Skin of body (tissue), 1 donor: ENCODE measurements at regions not wholly inside any gene's neighbourhood (a gene's known extent, or its start where the extent isn't known, plus 50 kb on each side); places are given as distances from the start of the nearest gene placed in this dataset.
A peak's percentile ranks its signal among the peaks of the same experiment; 100 is the strongest.
"Not testable (repeated sequence)": the region's sequence is repeated elsewhere in the genome, so short reads cannot be mapped to it uniquely, and the experiment has no call there.

ENCODE experiments used
- DNase-seq: peaks from one replicate; lab custom pipeline; 2025; lab: John Stamatoyannopoulos, UW

DNA sequence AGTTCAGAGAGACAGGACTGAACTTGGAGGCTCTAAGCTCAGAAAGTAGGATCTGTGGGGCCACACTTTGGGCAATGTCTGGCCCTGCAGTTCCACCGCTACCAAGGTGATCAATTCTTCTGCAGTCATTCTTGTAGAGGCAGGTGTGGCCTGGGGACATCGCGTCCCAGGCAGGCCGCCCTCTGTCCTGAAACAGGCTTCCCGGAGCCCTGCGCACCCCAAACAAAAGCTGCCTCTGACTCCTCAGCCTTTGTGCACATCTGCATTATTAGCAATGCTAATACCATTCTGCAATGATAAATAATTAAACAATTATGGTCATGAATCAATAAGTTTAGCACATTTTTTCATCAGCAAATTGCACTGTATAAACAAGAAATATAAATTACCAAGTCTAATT, 160.2 kb downstream of the URI1 start:
- no peak for DNase-seq

DNA sequence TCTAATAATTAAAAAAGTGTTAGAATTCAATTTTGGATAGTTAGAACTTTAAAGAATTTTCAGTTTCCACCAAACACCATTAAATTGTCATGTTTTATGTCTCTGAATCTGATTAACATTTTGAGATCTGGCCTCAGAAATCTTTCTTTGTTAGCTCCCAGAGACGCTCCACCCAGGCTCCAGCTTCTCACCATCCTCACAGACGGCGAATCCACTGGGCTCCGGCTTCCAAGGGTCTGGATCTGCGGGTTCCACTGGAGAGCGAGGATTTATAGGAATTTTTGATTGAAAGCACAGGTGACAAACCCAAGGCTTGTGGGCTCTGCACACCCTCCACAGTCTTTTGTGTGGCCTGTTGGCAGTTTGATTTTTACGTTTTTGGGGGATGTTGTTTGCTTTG, 160.6 kb downstream of the URI1 start:
- DNase-seq = no peak

DNA sequence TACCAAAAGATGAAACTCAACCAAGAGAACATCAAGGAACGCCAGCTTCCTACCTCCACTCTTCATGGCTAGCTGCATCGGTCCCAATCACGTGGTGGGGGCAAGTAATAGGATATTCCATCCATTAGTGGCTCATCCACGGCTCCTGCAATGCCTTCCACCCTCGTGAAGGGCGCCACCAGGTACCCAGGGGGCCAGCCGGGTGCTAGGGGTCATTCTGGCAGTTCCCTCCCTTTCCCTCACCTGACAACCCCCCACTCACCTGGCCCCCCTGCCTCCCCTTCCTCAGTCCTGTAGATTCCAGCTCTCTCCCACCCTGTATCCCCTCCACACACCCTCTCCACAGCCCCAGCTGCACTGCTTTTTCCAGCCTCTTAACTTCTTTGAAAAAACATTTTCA, 161.9 kb downstream of the URI1 start:
- DNase-seq = no peak

DNA sequence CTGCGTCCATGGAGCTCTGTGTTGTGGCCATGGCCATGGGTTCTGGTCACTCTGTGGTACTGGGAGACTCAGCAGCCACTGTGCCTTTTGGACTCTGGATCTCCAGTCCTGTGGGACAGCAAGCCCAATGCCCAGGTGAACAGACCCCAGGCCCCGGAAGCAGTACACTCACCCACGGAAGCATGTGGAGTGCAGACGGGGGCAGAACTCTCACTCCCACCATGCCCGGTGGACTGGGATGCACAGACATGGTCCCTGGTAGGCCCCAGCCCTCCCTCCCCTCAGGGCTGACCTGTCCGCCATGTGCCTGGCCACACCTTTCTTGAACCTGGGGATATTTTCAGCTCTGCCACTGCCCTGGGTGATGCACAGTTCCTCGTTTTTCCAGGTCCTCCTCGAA, 163.3 kb downstream of the URI1 start:
- DNase-seq = no peak

DNA sequence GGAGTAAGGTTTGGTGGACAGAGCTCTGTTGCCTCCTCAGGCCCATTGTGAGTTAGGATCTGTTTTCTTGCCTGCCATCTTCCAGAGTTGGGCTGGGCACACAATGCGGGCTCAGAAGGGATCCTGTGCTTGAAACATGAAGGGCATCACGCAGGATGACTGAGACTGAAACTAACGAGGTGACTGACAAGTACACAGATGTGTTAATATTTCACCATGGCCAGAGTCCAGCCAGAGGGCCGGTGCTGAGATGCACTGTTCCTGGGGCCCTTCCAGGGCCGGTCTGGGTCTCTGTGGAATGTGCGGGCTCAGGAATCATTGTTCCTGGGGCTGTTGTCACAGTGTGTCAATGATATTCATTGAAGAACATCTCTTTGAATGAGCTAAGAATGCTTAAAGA, 163.7 kb downstream of the URI1 start:
- no peak for DNase-seq

DNA sequence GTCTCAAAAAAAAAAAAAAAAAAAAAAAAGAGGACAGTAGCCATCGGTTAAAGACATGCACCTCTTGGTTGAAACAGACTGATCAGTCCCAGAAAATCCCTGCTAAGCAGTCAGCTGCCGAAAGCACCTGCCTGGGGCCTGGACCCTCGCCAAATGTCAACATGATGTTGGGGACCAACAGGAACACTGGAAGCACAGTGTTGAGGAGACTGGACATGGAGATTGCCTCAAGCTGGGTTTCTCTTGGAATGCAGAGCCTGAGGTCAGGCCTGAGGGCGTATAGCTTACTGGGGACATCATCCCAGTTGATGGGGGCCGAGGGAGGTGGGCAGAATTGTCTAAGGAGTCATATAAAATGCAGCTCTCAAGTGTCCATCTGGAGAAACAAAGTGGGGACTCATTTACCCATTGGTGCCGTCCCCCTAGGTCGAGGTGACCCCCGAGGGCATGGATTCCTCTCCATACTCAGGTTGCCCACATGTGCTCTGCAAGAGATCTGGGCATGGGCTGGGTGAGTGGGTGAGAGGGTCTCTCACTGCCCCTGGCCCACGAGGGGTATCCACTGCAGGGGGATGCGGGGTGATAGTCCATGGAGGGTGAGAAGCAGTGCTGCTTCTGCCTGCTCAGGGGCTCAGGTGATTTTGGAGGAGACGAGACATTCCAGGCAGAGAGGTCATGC, 164.5 kb downstream of the URI1 start:
- no peak for DNase-seq

DNA sequence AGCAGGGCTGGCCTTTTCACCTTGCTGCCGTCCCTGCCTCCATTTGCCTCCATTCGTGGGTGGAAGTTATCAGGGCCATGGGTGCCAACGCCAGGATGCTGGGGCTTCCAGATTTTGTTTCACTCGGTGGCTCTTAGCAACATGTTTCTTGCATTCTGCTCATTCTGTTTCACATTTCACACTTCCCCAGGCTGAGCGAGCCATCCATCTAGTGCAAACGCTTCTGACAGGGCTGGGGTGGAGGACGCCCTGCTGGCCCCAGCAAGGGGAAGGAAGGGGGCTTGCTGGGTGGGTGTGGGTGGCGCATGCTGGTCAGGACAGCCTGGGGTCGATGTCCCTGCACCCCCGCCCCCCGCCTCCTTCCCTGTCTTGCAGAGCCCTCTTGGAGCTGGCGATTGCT, 165.2 kb downstream of the URI1 start:
- peak; percentile 24 for DNase-seq

DNA sequence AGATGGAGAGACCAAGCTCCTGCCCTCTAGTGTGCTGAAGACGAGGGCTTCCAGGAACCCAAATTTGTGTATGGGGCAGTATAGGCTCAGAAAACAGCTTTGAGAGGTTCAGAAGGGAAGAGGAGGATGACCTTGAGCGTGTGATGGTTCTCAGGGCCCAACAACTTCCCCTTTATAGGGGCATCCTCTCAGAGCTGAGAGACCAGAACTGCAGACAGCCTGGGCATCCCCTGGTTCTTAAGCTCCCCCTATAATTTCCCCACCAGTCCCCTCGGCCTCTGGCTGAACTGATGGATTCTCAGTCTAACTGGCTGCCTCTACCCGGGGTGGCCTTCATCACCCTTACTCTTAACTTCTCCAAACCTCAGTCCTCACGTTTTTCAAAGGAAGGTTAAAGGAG, 167.5 kb downstream of the URI1 start:
- DNase-seq = no peak

DNA sequence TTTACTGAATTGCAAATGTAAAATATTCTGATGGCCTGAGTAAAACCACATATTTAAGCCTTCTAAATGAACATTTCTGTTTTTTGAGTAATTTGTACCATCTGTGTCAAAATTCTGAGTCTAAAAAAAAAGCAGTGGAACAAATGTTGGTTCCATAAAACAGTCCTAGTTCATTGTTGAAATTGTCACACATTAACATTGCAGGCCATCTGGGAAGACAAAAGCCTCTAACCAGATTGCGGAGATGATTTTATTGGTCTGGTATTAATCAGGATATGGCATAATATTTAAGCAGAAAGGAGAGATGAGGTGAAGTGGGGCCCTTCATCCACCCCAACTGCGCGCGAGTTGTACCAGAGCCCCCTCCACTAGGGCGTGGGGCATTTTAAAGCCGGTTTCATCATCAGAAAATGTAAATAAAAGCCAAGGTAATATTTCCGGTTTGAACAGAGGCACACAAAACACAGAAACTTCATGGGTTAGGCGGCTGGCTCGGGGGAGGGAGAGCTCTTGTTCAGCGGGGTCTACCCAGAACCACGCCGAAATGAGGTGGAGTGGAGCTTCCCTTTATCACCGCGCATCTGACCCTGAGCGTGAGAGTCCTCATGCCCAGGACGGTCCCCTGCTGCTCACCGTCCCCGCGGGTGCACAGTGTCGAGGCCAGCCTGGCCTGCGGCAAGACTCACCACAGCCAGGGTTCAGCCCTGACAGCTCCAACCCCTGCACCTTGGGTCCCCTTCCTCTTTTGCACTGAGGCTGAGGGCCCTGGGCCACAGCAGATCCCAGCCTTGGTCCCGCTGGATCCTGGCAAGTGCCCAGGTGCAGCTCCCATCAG, 169.2 kb downstream of the URI1 start:
- DNase-seq = peak; percentile 83

DNA sequence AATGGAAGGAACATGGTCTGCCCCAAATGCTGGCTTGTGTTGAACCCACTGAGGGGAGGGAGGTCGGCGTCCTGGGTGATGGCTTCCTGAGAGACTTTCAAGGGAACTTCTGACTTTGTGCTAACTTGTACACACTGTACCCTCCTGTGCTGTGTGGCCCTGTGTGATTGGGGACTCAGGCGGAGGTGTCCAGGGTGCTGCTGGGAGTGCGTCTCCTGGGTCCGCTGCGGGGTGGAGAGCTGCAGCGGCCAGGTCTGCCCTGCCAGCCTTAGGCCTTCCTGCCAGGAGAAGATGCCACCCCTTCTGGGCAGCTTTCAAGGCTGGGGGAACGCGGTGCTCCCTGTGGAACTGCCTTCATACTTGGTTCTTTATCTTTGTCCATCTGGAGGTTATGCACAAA, 170.1 kb downstream of the URI1 start:
- DNase-seq = no peak

DNA sequence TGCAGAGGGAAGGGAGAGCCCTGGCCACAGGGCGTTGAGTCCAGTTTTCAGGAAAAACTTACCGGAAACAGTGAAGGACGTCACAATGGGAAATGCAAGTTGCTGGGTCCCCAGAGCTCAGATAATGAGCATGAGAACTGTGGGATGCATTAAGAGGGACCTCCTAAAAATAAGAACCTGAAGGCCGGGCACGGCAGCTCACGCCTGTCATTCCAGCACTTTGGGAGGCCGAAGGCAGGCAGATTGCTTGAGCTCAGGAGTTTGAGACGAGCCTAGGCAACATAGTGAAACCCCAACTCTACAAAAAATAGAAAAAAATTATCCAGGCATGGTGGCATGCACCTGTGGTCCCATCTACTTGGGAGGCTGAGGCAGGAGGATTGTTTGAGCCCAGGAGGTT, 170.6 kb downstream of the URI1 start:
- DNase-seq = no peak

DNA sequence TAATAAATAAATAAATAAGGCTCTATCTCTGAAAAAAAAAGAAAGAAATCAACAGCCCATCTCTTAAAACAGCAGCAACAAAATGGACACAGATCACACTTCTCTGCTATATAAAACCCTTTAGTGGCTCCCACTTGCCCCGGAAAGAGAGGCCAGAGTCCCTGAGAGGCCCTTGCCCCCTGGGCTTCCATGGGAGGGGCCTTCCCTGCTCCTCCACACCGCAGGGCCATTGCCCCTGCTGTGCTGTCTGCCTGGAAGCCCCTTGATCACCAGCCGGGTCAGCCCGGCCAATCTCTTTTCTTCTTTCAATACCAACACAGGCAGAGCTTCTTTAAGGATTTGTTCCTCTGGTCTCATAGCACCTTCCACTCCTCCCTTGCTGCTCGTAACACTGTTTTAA, 171.1 kb downstream of the URI1 start:
- DNase-seq = no peak

DNA sequence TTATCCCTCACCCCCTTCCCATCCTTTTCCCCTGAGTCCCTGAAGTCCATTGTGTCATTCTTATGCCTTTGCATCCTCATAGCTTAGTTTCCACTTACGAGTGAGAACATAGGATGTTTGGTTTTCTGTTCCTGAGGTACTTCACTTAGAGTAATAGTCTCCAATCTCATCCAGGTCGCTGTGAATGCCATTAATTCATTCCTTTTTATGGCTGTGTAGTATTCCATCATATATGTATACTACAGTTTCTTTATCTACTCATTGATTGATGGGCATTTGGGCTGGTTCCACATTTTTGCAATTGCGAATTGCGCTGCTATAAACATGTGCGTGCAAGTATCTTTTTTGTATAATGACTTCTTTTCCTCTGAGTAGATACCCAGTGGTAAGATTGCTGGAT, 172.1 kb downstream of the URI1 start:
- not testable (repeated sequence) for DNase-seq

DNA sequence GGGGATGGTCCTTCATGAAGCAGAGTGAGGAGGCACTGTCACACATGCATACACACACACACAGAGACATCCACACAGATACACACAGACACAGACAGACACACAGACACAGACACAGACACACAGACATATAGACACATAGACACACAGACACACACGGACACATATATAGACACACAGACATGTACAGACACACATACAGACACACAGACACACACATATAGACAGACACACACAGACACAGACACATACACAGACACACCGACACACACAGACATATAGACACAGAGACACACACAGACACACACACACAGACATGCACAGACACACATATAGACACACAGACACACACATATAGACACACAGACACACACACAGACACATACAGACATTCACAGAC, 173.9 kb downstream of the URI1 start:
- DNase-seq = no peak

DNA sequence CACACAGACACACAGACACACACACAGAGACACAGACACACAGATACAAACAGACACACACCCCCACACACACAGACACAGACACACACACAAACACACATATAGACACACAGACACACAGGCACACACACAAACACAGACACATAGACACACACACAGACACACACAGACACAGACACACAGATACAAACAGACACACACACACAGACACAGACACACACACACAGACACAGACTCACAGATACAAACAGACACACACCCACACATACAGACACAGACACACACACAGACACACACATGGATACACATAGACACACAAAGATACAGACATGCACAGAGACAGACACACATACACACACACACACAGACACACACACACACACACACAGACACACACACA, 174.5 kb downstream of the URI1 start:
- DNase-seq = no peak

DNA sequence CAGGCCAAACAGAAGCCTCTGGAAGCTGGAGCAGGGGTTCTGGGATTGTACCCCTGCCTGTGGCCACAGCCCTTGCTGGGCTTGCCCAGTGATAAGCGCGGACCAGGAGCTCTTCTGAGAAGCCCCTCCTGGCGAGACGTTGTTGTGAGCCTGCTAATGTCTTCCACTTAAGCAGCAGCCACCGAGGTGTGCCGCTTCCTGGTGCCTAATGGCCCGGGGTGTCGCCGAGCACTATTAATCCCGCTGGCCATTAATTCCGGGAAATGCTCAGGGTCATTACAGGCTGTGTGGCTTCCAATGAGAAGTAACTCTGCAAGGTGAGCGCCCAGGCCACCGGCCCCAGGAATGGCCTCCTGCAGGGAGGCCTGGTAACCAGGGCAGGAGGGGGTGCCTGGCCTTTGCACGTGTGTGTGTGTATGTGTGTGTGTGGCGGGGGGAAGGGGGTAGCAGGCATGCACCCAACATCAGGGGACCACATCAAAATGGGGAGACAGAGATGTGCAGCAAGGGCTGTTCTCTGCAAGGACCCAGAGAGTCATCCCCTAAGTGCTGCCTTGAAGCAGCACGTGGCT, 175.0 kb downstream of the URI1 start:
- DNase-seq = no peak

DNA sequence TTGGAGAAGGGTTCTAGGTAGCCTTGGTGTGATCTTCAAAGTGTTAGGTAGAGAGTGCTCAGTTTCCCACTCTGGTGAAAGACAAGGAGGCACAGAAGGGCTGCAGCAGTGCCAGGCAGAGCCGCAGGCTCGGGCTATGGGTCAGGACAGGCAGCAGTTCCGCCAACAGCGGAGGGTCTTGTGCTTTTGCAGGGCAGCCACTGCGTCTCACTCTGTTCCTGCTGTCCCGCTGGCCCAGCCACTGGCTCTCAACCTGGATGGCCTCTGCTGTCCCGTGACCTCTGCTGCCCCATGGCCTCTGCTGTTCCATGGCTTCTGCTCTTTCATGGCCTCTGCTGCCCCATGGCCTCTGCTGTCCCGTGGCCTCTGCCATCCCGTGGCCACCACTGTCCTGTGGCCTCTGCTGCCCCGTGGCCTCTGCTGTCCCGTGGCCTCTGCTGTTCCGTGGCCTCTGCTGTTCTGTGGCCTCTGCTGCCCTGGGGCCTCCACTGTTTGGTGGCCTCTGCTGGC, 175.7 kb downstream of the URI1 start:
- DNase-seq = no peak

DNA sequence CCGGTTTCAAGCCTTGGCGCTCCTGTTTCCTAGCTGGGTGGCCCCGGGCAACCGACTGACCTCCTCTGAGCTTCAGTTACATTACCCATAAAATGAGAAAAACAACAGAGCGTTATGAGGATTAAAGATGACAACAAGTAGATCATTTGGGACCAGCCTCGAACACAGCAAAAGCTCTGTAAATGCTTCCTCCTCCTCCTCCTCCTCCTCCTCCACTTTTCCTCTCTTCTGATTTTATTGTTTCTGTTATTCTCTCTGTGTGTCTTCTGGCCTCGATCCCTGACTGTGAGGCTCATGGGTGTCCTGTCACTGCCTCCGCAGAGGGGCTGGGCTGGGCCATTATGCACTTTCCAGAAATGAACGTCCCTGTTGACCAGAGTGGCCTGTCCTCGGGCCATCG, 176.2 kb downstream of the URI1 start:
- DNase-seq = no peak

DNA sequence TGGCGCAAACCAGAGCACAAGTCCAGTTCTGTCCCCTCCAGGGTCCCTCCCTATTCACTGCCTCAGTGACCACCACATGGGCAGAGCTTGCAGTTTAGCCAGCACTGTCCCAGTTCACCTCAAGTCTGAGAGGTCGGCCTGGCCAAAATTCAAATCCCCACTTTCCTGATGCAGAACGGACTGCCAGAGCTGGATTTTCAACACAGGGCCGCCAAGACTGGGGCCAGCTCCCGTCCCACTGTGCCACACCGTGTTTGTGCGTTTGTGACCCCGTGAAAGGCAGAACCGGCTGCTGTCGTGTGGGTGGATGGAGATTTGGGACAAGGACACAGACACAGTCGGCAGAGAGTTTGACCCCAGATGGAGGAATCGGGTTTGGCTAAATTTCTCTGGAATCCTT, 176.7 kb downstream of the URI1 start:
- no peak for DNase-seq

DNA sequence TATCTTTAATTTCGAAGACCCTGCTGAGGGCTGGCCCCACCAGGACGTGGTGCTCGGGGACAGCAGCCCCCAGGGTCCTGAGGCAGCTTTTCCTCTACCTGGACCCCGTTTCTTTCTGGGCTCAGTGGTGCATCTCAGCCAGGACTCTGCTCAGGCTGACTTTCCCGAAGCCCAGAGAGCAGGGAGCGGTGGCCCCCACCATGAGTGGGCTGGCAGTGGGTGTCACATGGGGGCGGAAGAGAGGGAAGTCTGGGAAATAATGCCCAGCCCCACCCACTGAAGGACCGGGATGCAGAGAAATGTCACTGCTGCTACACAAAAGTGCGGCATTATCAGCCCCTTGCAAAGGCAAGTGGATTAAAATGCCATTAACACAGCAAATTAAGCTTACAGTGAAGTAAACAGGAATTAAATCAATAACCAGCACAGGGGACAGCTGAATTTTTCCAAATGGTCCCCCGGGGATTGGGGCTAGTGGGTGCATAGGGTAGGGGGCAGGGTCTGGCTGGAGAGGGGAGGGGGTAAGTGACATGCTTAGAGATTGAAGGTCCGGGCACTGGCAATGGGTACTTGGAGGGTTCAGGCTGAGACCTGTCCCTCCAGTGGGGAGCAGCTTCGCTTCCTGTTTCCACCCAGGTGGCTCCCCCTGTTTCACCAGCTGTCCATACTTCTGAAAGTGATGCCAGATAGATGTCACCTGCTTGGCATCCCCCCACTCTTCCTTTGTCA, 177.3 kb downstream of the URI1 start:
- DNase-seq = no peak

DNA sequence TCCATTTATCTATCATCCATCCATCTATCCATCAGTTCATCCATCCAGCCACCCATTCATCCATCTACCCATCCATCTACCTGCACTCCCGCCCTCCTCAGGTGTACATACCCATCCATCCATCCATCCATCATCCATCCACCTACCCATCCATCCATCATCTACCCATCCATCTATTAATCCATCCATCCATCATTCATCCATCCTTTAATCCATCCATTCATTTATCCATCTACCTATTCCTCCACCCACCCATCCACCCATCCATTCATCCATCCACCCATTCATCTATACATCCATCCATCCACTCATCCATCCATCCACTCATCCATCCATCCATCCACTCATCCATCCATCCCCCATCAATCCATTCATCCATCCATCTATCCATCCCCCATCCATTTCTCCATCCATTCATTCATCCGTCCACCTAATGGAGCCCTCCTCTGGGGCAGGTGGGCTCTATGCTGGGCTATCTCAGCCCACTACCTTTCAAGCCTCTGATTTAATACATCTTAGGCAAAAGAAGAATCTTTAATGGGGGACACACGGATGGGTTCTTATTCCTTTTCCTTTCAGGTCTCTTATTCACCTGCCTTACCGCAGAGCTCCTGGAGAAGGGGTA, 178.9 kb downstream of the URI1 start:
- DNase-seq = no peak

DNA sequence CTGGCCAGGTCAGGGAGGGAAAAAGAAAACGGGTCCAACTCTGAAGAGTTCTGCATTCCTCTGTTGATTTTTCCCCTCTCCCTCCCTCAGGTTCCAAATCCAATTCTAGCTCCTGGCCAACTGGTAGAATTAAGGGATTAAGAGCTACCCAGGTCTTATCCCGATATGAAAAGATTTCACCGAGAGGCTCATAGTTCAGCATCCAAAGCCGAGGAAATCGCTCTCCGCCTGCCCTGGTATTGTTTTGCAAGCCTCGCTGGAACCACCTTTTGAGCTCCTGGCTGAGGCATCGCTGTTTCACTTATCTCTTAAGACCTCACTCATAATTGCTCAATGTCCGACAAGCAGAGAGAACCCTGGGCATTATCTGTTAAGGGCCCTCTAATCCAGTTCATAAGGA, 180.4 kb downstream of the URI1 start:
- no peak for DNase-seq
